H9 (cell line): ENCODE measurements at regions not wholly inside any gene's neighbourhood (a gene's known extent, or its start where the extent isn't known, plus 50 kb on each side); places are given as distances from the start of the nearest gene placed in this dataset.

Source experiments
- DNase-seq: peaks from one replicate; pipeline ENCODE4 v3.0.0-alpha.2; 2017
- H2AFZ ChIP-seq: one replicate; pipeline ENCODE4 v1.6.1; 2013; ENCODE audit warnings: mild to moderate bottlenecking, low read length, control low read depth, moderate library complexity
- H2AK5ac ChIP-seq: 2 replicates; pipeline ENCODE4 v1.6.1; 2013; ENCODE audit warnings: low read length, control low read depth, mixed read lengths; ENCODE audit not compliant: insufficient read length
- H2BK120ac ChIP-seq: one replicate; pipeline ENCODE4 v1.6.1; 2013; ENCODE audit warnings: low read depth, mild to moderate bottlenecking, low read length, control low read depth, inconsistent platforms; ENCODE audit not compliant: poor library complexity, severe bottlenecking
- H2BK12ac ChIP-seq: 2 replicates; pipeline ENCODE4 v1.6.1; 2013; ENCODE audit warnings: low read length, control low read depth, mixed read lengths, low read depth; ENCODE audit not compliant: insufficient read length
- H2BK15ac ChIP-seq: 2 replicates; pipeline ENCODE4 v1.6.1; 2013; ENCODE audit warnings: low read depth, low read length, control low read depth
- H2BK20ac ChIP-seq: one replicate; pipeline ENCODE4 v1.6.1; 2013; ENCODE audit warnings: low read depth, mild to moderate bottlenecking, low read length, control low read depth, inconsistent platforms; ENCODE audit not compliant: poor library complexity, severe bottlenecking
- H2BK5ac ChIP-seq: 2 replicates; pipeline ENCODE4 v1.6.1; 2013; ENCODE audit warnings: low read length, control low read depth, mixed read lengths; ENCODE audit not compliant: insufficient read length
- H3K14ac ChIP-seq: 2 replicates; pipeline ENCODE4 v1.6.1; 2013; ENCODE audit warnings: low read length, control low read depth; ENCODE audit not compliant: insufficient read depth
- H3K18ac ChIP-seq: 2 replicates; pipeline ENCODE4 v1.6.1; 2013; ENCODE audit warnings: low read depth, mild to moderate bottlenecking, mixed read lengths, low read length, control low read depth; ENCODE audit not compliant: insufficient read length
- H3K23ac ChIP-seq: 2 replicates; pipeline ENCODE4 v1.6.1; 2013; ENCODE audit warnings: low read length, control low read depth, mixed read lengths, low read depth; ENCODE audit not compliant: insufficient read length
- H3K23me2 ChIP-seq: 2 replicates; pipeline ENCODE4 v1.6.1; 2013; ENCODE audit warnings: low read depth, mild to moderate bottlenecking, mixed read lengths, low read length, control low read depth; ENCODE audit not compliant: insufficient read length, poor library complexity, severe bottlenecking
- H3K27ac ChIP-seq: 2 replicates; pipeline ENCODE4 v1.5.1; 2013; ENCODE audit warnings: low read length, control low read depth, mixed read lengths, low read depth; ENCODE audit not compliant: insufficient read length
- H3K27me3 ChIP-seq: 2 replicates; pipeline ENCODE4 v1.6.1; 2013; ENCODE audit warnings: low read length, control low read depth, inconsistent platforms; ENCODE audit not compliant: insufficient read depth
- H3K4ac ChIP-seq: 2 replicates; pipeline ENCODE4 v1.6.1; 2013; ENCODE audit warnings: low read depth, mild to moderate bottlenecking, control low read depth, inconsistent platforms, low read length, moderate library complexity
- H3K4me1 ChIP-seq: 2 replicates; pipeline ENCODE4 v1.6.1; 2013; ENCODE audit warnings: low read length, control low read depth, inconsistent platforms; ENCODE audit not compliant: insufficient read depth
- H3K4me2 ChIP-seq: 2 replicates; pipeline ENCODE4 v1.6.1; 2013; ENCODE audit warnings: low read length, control low read depth, mixed read lengths; ENCODE audit not compliant: insufficient read length, insufficient read depth
- H3K56ac ChIP-seq: 2 replicates; pipeline ENCODE4 v1.6.1; 2013; ENCODE audit warnings: low read depth, mild to moderate bottlenecking, mixed read lengths, low read length, control low read depth; ENCODE audit not compliant: insufficient read length
- H3K79me1 ChIP-seq: 2 replicates; pipeline ENCODE4 v1.6.1; 2013; ENCODE audit warnings: low read depth, mild to moderate bottlenecking, moderate library complexity, low read length, control low read depth, inconsistent platforms; ENCODE audit not compliant: insufficient read depth, poor library complexity, severe bottlenecking
- H3K79me2 ChIP-seq: 2 replicates; pipeline ENCODE4 v1.6.1; 2013; ENCODE audit warnings: low read length, control low read depth, inconsistent platforms; ENCODE audit not compliant: insufficient read depth
- H3K9ac ChIP-seq: 2 replicates; pipeline ENCODE4 v1.6.1; 2013; ENCODE audit warnings: low read length, control low read depth, mixed read lengths; ENCODE audit not compliant: insufficient read length; ENCODE audit errors: extremely low read depth
- H3K9me3 ChIP-seq: one replicate; pipeline ENCODE4 v1.6.1; 2013; ENCODE audit warnings: low read depth, low read length, inconsistent platforms; ENCODE audit not compliant: control insufficient read depth
- H3T11ph ChIP-seq: one replicate; pipeline ENCODE4 v1.6.1; 2013; ENCODE audit warnings: mild to moderate bottlenecking, low read length, control low read depth, inconsistent platforms
- H4K20me1 ChIP-seq: one replicate; pipeline ENCODE4 v1.6.1; 2013; ENCODE audit not compliant: control insufficient read depth, insufficient read length, insufficient read depth
- H4K5ac ChIP-seq: 2 replicates; pipeline ENCODE4 v1.6.1; 2013; ENCODE audit warnings: low read depth, mild to moderate bottlenecking, mixed read lengths, low read length, control low read depth; ENCODE audit not compliant: insufficient read length
- H4K8ac ChIP-seq: replicated peaks from 2 replicates; pipeline ENCODE4 v1.6.1; 2013; ENCODE audit warnings: low read length, control low read depth, mixed read lengths, low read depth; ENCODE audit not compliant: insufficient read length
- H4K91ac ChIP-seq: 2 replicates; pipeline ENCODE4 v1.6.1; 2013; ENCODE audit warnings: low read depth, mild to moderate bottlenecking, moderate library complexity, mixed read lengths, low read length, control low read depth; ENCODE audit not compliant: insufficient read length
- H3K27ac Mint-ChIP-seq, 3 experiments: 2 replicates in 2 of 3; 3 replicates in 1 of 3; pipeline ENCODE4 v1.8.0; 2020 to 2021; ENCODE audit warnings: mixed read lengths in 3 of 3, mild to moderate bottlenecking in 1 of 3, moderate library complexity in 1 of 3
- H3K27me3 Mint-ChIP-seq: 2 replicates; pipeline ENCODE4 v1.8.0; 2021; ENCODE audit warnings: low read depth, mild to moderate bottlenecking, moderate library complexity, mixed read lengths
- H3K36me3 Mint-ChIP-seq, 3 experiments: 2 replicates in 2 of 3; 3 replicates in 1 of 3; pipeline ENCODE4 v1.8.0; 2020 to 2021; ENCODE audit warnings: low read depth in 3 of 3, mixed read lengths in 3 of 3; ENCODE audit not compliant: insufficient read depth in 1 of 3
- H3K4me1 Mint-ChIP-seq, 2 experiments: 2 replicates each; pipeline ENCODE4 v1.8.0; 2020; ENCODE audit warnings: mixed read lengths in 2 of 2
- H3K4me3 Mint-ChIP-seq, 2 experiments: 2 replicates in 1 of 2; 3 replicates in 1 of 2; pipeline ENCODE4 v1.8.0; 2020 to 2021; ENCODE audit warnings: mild to moderate bottlenecking in 2 of 2, mixed read lengths in 2 of 2, moderate library complexity in 1 of 2
- H3K9me3 Mint-ChIP-seq, 2 experiments: 2 replicates in 1 of 2; 3 replicates in 1 of 2; pipeline ENCODE4 v1.8.0; 2020; ENCODE audit warnings: mild to moderate bottlenecking in 2 of 2, mixed read lengths in 2 of 2, moderate library complexity in 1 of 2
- CTCF ChIP-seq: fragments of 200-600 bp; sonication (generic); conservative IDR thresholded peaks from 3 replicates; pipeline ENCODE4 v1.8.0; 2021; ENCODE audit warnings: antibody characterized with exemption, mild to moderate bottlenecking
- WGBS: extraction: QIAGEN DNeasy Blood & Tissue Kit; methylation state at CpG from one replicate; pipeline ENCODE4 v1.1.7; 2013; ENCODE audit warnings: missing lambda C conversion rate, low lambda C conversion rate, mixed read lengths; ENCODE audit not compliant: insufficient read length; ENCODE audit errors: extremely low coverage; 5-methylcytosine and 5-hydroxymethylcytosine counted together

GRCh38 chr7:94311515-94311914 is 83.2 kb upstream of the COL1A2 start:
- Mint-ChIP-seq H3K4me3 (no peak overlapping the region), H3K27ac (no peak overlapping the region), H3K36me3 (peaks cover 0 to 11% (median 3%) of the 10 kb centered on the region in 3 experiments; a peak in 3 of 7 replicates), H3K9me3 (peaks cover 5% of the 10 kb centered on the region in 2 experiments; a peak in 3 of 5 replicates), H3K27me3 (peaks cover 1% of the 10 kb centered on the region; the same call in 1 of the 2 replicates), H3K4me1 (peaks cover 0 to 3% of the 10 kb centered on the region in 2 experiments; a peak in 2 of 4 replicates)
- Histone ChIP-seq H2AFZ (no peak overlapping the region), H3K27me3 (no peaks in the 10 kb centered on the region), H4K8ac (no peak overlapping the region), H2BK15ac (no peak overlapping the region), H2BK20ac (no peak overlapping the region), H4K20me1 (no peaks in the 10 kb centered on the region), H2BK5ac (no peak overlapping the region), H3T11ph (no peak overlapping the region), H3K23ac (no peak overlapping the region), H3K14ac (no peak overlapping the region), H3K79me1 (no peaks in the 10 kb centered on the region), H3K9me3 (no peaks in the 10 kb centered on the region), H3K23me2 (no peaks in the 10 kb centered on the region), H3K4me1 (no peaks in the 10 kb centered on the region), H4K5ac (no peak overlapping the region), H2BK12ac (no peak overlapping the region), H3K4ac (no peak overlapping the region), H3K27ac (no peak overlapping the region), H2BK120ac (no peak overlapping the region), H3K79me2 (no peaks in the 10 kb centered on the region), H4K91ac (no peak overlapping the region), H2AK5ac (no peak overlapping the region), H3K4me2 (no peak overlapping the region), H3K9ac (no peak overlapping the region), H3K56ac (no peak overlapping the region), H3K18ac (no peak overlapping the region)
- TF ChIP-seq CTCF: no peak
- no peak for DNase-seq
- WGBS: no CpG with 5 or more reads among the region's 6 CpGs
